ENCODE measurements at regions not wholly inside any gene's neighbourhood (a gene's known extent, or its start where the extent isn't known, plus 50 kb on each side); places are given as distances from the start of the nearest gene placed in this dataset.

GRCh38 chr10:4686644-4686996 is 139.4 kb upstream of the AKR1E2 start:
- H3K4me3 ChIP-seq (ENCODE audit: low read depth, low read length), result no peak overlapping the region
- TF ChIP-seq CTCF (IDR thresholded peaks at IDR 0.05; ENCODE audit: insufficient read depth, low read length), result no peak
- peak; percentile 68 for DNase-seq (ENCODE audit: low read depth)

GRCh38 chr10:4685904-4686643 is 139.9 kb upstream of the AKR1E2 start:
- no peak for TF ChIP-seq CTCF (IDR thresholded peaks at IDR 0.05; ENCODE audit: insufficient read depth, low read length)
- DNase-seq (ENCODE audit: low read depth), result no peak
- H3K4me3 ChIP-seq (ENCODE audit: low read depth, low read length), result no peak overlapping the region

- DNase-seq (ENCODE audit: low read depth), result no peak
- H3K4me3 ChIP-seq (ENCODE audit: low read depth, low read length), result no peak overlapping the region
- no peak for TF ChIP-seq CTCF (IDR thresholded peaks at IDR 0.05; ENCODE audit: insufficient read depth, low read length)
These were observed 140.5 kb upstream of the AKR1E2 start for GRCh38 chr10:4685491-4685890.

GRCh38 chr10:4684434-4684833 is 141.6 kb upstream of the AKR1E2 start:
- no peak for TF ChIP-seq CTCF (IDR thresholded peaks at IDR 0.05; ENCODE audit: insufficient read depth, low read length)
- peak; percentile 34 for DNase-seq (ENCODE audit: low read depth)
- no peak overlapping the region for H3K4me3 ChIP-seq (ENCODE audit: low read depth, low read length)

- no peak for TF ChIP-seq CTCF (IDR thresholded peaks at IDR 0.05; ENCODE audit: insufficient read depth, low read length)
- H3K4me3 ChIP-seq (ENCODE audit: low read depth, low read length), result no peak overlapping the region
- no peak for DNase-seq (ENCODE audit: low read depth)
These were observed 142.2 kb upstream of the AKR1E2 start for GRCh38 chr10:4683838-4684237.

GRCh38 chr10:4683137-4683536 is 142.9 kb upstream of the AKR1E2 start:
- TF ChIP-seq CTCF (IDR thresholded peaks at IDR 0.05; ENCODE audit: insufficient read depth, low read length), result no peak
- no peak overlapping the region for H3K4me3 ChIP-seq (ENCODE audit: low read depth, low read length)
- no peak for DNase-seq (ENCODE audit: low read depth)

Data from fibroblast of the aortic adventitia (primary cell).